ENCODE measurements at regions not wholly inside any gene's neighbourhood (a gene's known extent, or its start where the extent isn't known, plus 50 kb on each side); places are given as distances from the start of the nearest gene placed in this dataset.

- H3K4me1 Mint-ChIP-seq: no peaks in the 10 kb centered on the region
- CTCF ChIA-PET: no interaction called here
- Histone ChIP-seq H3K27ac (ENCODE audit: low read length in 2 of 2) (no peak overlapping the region), H3K4me2 (replicated peaks; ENCODE audit: low read depth, low read length, poor library complexity, severe bottlenecking) (no peak overlapping the region), H3K36me3 (replicated peaks in 1 of 2; ENCODE audit: control extremely low read depth in 1 of 2, control insufficient read depth in 1 of 2, extremely low read depth in 1 of 2, insufficient read depth in 2 of 2, low read length in 1 of 2) (no peaks in the 10 kb centered on the region), H3K4me3 (ENCODE audit: control extremely low read depth in 1 of 5, extremely low read depth in 1 of 5, insufficient read depth in 1 of 5, low read depth in 2 of 5, low read length in 4 of 5) (no peak overlapping the region), H3K4me1 (ENCODE audit: control insufficient read depth in 2 of 2, insufficient read depth in 2 of 2, low read length in 2 of 2) (no peaks in the 10 kb centered on the region), H3K79me2 (ENCODE audit: control insufficient read depth, insufficient read depth, low read length) (no peaks in the 10 kb centered on the region), H4K20me1 (ENCODE audit: control insufficient read depth, insufficient read depth, low read length, poor library complexity, severe bottlenecking) (no peaks in the 10 kb centered on the region), H2AFZ (ENCODE audit: insufficient read depth, low read depth, low read length, poor library complexity, severe bottlenecking) (no peak overlapping the region), H3K9me3 (ENCODE audit: control extremely low read depth in 1 of 3, control insufficient read depth in 2 of 3, insufficient read depth in 1 of 3, low read length in 2 of 3) (peaks cover 0 to 5% (median 0%) of the 10 kb centered on the region in 3 donors), H3K27me3 (replicated peaks in 1 of 4; ENCODE audit: control extremely low read depth in 1 of 4, control insufficient read depth in 3 of 4, insufficient read depth in 4 of 4, low read length in 3 of 4) (peaks cover 0 to 3% (median 0%) of the 10 kb centered on the region in 4 experiments), H3K9ac (ENCODE audit: low read length) (no peak overlapping the region)
- intact Hi-C loops (cut with micrococcal nuclease): no loop called here
- ATAC-seq (ENCODE audit: low read depth) (no peak), DNase-seq (no peak)
- TF ChIP-seq, protein P1, sequence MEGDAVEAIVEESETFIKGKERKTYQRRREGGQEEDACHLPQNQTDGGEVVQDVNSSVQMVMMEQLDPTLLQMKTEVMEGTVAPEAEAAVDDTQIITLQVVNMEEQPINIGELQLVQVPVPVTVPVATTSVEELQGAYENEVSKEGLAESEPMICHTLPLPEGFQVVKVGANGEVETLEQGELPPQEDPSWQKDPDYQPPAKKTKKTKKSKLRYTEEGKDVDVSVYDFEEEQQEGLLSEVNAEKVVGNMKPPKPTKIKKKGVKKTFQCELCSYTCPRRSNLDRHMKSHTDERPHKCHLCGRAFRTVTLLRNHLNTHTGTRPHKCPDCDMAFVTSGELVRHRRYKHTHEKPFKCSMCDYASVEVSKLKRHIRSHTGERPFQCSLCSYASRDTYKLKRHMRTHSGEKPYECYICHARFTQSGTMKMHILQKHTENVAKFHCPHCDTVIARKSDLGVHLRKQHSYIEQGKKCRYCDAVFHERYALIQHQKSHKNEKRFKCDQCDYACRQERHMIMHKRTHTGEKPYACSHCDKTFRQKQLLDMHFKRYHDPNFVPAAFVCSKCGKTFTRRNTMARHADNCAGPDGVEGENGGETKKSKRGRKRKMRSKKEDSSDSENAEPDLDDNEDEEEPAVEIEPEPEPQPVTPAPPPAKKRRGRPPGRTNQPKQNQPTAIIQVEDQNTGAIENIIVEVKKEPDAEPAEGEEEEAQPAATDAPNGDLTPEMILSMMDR (IDR thresholded peaks at IDR 0.05): no peak
- TF ChIP-seq EZH2 (IDR thresholded peaks at IDR 0.05; ENCODE audit: borderline replicate concordance, insufficient read depth, low read depth, low read length, poor library complexity, severe bottlenecking): no peak
- no peaks in the 10 kb centered on the region for H3K27me3 Mint-ChIP-seq
- H3K27ac Mint-ChIP-seq: no peak overlapping the region
- POLR2A ChIA-PET: no interaction called here
- H3K4me3 Mint-ChIP-seq: no peak overlapping the region
- H3K9me3 Mint-ChIP-seq (ENCODE audit: insufficient read depth): no peaks in the 10 kb centered on the region
Measured at GRCh38 chr4:148923881-148924280, 481.7 kb upstream of the NR3C2 start.

- no CpG with 5 or more reads among the region's 1 CpG for WGBS (ENCODE audit: insufficient coverage)
- ATAC-seq (ENCODE audit: low read depth) (no peak), DNase-seq (no peak)
- Histone ChIP-seq H3K4me3 (ENCODE audit: control extremely low read depth in 1 of 5, extremely low read depth in 1 of 5, insufficient read depth in 1 of 5, low read depth in 2 of 5, low read length in 4 of 5) (no peak overlapping the region), H2AFZ (ENCODE audit: insufficient read depth, low read depth, low read length, poor library complexity, severe bottlenecking) (no peak overlapping the region), H3K27me3 (replicated peaks in 1 of 4; ENCODE audit: control extremely low read depth in 1 of 4, control insufficient read depth in 3 of 4, insufficient read depth in 4 of 4, low read length in 3 of 4) (peaks cover 0 to 3% (median 0%) of the 10 kb centered on the region in 4 experiments), H4K20me1 (ENCODE audit: control insufficient read depth, insufficient read depth, low read length, poor library complexity, severe bottlenecking) (no peaks in the 10 kb centered on the region), H3K4me2 (replicated peaks; ENCODE audit: low read depth, low read length, poor library complexity, severe bottlenecking) (no peak overlapping the region), H3K27ac (ENCODE audit: low read length in 2 of 2) (no peak overlapping the region), H3K9ac (ENCODE audit: low read length) (no peak overlapping the region), H3K79me2 (ENCODE audit: control insufficient read depth, insufficient read depth, low read length) (no peaks in the 10 kb centered on the region), H3K36me3 (replicated peaks in 1 of 2; ENCODE audit: control extremely low read depth in 1 of 2, control insufficient read depth in 1 of 2, extremely low read depth in 1 of 2, insufficient read depth in 2 of 2, low read length in 1 of 2) (no peaks in the 10 kb centered on the region), H3K4me1 (ENCODE audit: control insufficient read depth in 2 of 2, insufficient read depth in 2 of 2, low read length in 2 of 2) (no peaks in the 10 kb centered on the region), H3K9me3 (ENCODE audit: control extremely low read depth in 1 of 3, control insufficient read depth in 2 of 3, insufficient read depth in 1 of 3, low read length in 2 of 3) (peaks cover 0 to 5% (median 0%) of the 10 kb centered on the region in 3 donors)
- H3K4me3 Mint-ChIP-seq: no peak overlapping the region
- no peaks in the 10 kb centered on the region for H3K9me3 Mint-ChIP-seq (ENCODE audit: insufficient read depth)
- TF ChIP-seq, protein P1 (IDR thresholded peaks at IDR 0.05): no peak
- no peak for TF ChIP-seq EZH2 (IDR thresholded peaks at IDR 0.05; ENCODE audit: borderline replicate concordance, insufficient read depth, low read depth, low read length, poor library complexity, severe bottlenecking)
- CTCF ChIA-PET: no interaction called here
- H3K27ac Mint-ChIP-seq: no peak overlapping the region
- POLR2A ChIA-PET: no interaction called here
- intact Hi-C loops (cut with micrococcal nuclease): no loop called here
- H3K4me1 Mint-ChIP-seq: no peaks in the 10 kb centered on the region
- no peaks in the 10 kb centered on the region for H3K27me3 Mint-ChIP-seq
Measured at GRCh38 chr4:148922497-148922896, 480.3 kb upstream of the NR3C2 start.

All from B cell (primary cell).